ENCODE measurements at regions not wholly inside any gene's neighbourhood (a gene's known extent, or its start where the extent isn't known, plus 50 kb on each side); places are given as distances from the start of the nearest gene placed in this dataset.

DNA sequence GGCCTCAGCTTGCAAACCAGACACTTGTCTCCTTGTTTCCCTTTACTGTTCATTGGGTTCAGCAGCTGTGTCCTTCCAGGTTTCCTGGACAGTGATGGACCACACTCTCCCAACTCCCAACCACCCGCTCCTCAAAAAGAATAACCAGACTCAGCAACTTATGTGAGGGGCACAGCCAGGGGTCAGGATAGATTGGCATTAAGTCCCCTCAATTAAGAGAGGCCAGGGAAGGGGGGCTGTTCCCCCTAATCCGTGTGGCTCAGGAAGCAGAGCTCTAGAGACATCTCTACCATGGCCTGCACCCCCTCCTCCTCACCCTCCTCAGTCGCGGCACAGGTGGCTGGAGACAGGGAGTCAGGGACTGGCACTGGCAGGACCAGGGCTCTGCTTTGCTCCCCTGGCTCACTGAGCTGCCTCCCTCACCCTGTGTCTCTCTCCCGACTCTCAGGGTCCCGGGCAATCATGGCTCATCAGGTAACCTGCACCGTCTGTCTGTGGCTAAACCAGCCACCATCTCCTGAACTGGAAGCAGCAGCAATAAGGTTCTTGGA is 111.7 kb downstream of the ZNF280B start:
- no peak for DNase-seq (ENCODE audit: low spot score)

DNA sequence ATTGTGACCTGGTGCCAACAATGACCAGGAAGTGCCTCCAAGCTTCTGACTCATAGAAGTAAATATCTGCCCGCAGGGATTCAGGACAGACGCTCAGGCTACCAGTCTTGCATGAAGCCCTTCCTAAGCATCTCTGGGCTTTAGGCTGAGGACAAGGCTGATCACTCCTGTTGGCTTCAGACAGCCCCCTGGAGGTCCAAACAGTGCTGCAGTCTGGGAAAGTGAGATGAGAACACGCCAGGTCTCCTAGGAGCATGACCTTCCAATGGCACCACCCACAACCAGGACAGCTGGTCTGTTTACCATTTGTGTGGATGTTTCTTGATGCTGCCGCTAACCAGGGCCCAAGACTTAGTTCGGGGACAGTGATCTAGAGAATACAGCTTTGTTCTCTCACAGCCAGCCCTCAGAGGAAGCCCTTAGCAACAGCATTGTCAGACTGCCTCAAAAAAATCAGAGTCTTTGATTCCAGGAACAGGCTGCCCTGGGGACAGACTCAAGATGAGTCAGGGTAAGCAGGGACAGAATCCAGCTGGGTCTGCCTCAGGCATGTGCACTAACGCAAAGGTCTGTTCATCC is 111.2 kb downstream of the ZNF280B start:
- DNase-seq (ENCODE audit: low spot score) = peak; percentile 51

DNA sequence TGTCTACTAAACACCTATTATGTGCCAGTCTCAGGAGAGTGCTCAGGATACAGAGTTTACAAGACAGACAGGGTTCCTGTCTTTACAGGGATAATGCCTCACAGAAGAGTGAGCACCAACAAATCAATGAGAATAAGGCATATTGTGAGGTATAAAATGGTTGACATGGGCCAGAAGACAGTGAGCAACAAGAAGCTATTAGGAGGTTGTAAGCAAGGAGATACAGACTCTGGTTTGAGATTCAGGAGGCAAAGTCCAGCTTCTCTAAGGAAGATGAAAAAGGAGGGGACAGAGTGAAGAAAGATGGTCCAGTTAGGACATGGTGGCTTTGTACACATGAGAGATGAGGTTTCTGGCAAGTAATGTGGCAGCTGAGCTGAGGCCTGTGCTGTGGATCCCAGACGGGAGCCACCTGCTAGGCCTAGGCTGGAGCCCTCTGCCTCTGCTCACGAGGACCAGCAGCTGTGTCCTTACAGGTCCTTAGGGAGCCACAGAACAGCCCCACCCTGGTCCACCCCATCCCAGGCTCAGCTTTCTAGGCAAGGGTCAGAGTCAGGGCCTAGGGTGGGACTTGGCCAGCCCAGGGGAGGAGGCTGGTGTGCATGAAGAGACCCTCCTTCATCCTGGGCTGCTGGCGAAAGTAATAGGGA is 110.5 kb downstream of the ZNF280B start:
- no peak for DNase-seq (ENCODE audit: low spot score)

DNA sequence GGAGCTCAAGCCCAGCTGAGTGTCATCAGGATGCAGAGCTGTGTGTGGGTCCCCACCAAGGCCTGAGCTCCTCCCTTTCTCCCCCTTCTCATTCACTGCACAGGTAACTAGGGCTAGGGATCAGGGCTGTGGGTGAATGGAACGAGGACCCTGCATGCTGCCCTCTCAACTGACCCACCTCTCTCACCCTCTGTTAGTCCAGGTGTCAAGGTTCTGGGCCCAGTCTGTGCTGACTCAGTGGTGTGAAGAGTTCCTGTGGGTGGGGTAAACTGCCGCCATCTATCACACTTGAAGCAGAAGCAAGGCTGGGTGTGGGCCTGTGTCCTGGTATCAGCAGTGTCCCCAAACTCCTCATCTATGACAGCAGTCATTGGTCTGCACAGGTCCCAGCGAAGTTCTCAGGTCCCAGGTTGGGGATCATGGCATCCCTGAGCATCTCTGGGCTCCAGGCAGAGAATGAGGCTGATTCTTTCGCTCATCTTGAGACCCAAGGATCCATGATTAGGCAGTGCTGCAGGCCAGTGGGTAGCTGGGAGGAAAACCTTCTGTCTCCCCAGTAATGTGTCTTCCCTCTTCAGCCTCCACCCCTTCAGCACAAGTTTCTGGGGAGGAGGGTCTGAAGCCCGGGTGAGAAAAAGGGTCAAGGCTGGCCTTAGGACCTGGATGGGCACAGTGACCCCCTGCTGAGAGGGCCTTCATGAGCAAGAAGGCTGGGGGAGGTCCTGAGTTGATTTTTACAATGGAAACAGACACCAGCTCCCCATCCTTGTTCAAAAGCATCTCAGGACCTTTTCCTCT is 109.8 kb downstream of the ZNF280B start:
- DNase-seq (ENCODE audit: low spot score) = no peak

DNA sequence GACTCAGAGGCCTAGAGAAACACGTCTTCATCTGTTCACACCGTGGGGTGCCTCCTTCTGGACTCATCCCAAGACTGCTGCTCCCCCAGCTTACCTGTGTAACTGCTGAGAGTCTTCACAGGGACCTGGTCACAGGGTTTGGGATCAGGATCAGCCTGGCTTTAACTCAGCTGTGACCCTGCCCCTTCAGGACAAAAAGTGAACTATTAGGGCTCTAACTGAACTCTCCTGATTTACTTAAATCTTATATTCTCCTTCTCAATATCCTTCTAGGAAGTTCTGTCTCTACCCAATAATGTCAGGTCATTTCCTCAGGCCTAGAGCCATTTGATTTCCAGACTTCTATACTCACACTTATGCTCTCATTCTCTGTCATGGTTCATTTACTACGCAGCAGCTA is 108.4 kb downstream of the ZNF280B start:
- no peak for DNase-seq (ENCODE audit: low spot score)

DNA sequence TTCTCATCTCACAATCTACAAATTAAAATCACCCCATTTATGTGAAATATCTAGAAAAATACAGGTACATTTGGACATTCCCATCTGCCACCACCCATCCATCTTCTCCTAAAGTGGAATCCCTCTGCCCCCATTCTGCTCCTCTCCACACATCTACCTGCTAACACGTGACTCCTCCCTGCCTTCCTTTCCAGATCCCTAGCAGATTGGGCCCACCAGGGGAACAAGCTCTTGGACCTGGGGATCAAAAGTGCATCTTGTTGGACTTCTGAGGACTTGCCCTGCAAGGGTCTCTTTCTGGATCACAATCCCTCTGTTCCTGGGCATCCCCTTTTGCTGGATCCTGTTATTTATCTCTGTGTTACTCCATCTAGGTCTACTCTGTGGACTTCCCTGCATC is 107.6 kb downstream of the ZNF280B start:
- no peak for DNase-seq (ENCODE audit: low spot score)

DNA sequence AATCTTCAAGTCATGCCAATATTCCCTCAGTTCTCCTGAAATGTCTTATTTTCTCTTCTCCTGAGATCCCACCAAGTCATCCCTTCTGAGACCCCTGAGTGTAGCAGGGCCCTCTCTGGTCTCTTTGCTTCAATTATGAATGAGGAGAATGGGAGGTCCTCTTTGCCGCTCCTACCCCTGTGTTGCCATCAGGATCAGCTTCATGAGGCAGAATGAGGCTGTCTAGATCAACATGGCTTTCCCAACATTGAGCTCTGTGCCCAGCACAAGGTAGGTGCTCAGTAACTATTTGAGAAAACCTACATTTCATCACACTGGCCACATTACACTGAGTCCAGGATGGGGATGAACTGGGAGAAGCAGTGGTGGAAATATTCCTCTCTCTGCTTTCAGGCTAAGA is 107.2 kb downstream of the ZNF280B start:
- no peak for DNase-seq (ENCODE audit: low spot score)

DNA sequence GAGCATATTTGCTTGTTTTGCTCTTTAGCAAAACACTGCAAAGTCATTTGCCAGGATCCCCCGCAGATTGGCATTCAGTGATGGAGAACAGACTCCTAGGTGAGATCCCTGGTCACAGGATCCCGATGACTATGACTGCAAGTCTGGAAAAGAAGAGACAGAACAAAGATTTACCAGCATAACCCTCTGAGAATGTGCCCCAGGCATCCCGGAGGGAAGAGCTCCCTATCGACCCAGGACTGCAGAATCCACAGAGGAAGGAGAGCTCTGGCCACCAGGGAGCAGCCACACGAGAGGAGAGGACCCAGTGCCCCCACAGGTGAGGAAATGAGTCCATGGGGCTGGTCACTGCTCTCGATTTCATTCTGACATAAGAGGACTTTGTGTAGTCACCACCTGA is 105.2 kb downstream of the ZNF280B start:
- no peak for DNase-seq (ENCODE audit: low spot score)

DNA sequence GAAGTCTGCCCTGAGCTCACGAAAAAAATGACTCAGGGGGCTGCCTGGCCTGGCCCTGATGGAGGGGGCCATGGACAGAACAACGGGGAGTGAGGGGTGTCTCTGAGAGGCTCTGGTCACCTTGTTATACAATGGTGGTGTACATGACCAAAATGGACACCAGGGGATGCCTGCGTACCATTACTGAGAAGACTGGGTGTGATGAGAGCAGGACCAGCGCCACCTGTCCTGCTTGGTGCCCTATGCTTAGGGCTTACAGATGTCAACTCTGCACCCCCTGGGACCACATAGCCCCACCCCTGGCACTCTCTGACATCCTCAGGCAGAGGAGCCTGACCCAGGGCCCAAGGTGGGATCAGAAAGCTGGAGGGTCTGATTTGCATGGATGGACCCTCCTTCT is 104.8 kb downstream of the ZNF280B start:
- DNase-seq (ENCODE audit: low spot score) = no peak

DNA sequence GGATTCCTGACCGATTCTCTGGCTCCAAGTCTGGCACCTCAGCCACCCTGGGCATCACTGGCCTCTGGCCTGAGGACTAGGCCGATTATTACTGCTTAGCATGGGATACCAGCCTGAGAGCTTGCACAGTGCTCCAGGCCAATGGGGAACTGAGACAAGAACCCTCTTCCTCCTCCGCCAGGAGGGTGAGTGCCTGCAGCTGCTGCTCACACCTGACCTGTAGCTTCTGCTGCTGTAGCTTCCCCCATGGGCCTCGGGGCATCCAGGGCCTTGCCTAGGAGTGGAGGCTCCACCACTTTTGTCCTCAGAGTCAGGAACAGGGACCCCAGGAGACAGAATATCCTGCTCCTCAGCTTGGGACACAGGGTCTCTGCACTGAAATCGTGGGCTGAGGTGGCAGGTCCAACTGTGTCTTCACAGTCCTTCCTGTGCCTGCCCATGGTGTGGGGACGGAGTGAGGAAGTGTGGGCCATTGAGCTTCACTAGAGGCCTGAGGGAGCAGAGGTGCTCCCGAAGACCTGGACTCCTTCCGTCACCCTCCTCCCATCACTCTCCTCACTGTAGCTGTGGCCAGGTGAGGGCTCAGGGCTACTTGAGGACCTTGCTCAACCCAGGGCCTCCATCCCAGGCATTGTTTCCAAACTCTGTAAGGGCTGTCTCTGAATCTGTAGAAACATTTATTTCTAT is 103.8 kb downstream of the ZNF280B start:
- DNase-seq (ENCODE audit: low spot score) = no peak

DNA sequence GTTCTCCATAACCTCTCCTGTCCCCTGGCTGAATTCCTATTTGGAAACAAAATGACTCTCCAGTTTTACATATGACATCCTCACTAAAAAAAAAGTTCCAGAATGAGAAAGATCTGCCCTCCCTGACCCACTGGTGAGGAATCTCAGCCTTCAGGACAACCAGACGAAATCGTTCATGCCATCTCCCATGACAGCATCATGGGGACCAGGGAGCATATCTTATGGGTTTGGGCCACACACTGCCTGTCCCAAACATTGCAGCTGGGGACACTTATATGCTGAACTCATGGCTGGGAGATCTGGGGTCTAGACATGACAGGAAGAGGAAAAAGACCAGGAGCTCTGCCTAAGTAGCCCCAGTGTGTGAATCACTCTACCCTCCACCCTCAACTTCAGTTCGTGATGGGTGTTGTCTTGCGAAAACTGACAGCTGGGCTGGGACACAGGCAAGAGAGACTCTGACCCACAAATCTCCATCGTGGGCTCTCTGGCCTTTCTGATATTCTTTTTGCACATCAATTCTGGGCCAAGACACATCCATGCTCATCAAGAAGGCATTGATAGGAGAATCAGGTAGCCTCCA is 102.0 kb downstream of the ZNF280B start:
- no peak for DNase-seq (ENCODE audit: low spot score)

DNA sequence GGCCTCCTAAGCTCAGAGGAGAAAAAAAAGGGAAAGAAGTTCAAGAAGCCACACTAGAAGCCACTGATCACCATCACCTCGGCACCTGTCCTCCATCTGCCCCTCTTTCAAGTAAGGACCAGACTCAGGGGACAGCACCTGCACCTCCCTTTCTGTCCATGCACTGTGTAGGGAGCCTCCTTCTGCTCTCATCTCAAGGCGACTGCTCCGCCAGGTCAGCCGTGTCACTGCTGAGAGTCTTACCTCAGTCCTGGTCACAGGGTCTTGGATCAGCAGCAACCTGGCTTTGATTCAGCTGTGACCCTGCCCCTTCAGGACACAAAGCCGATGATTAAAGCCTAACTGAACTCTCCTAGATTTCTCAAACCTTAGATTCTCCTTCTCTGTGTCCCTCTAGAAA is 101.5 kb downstream of the ZNF280B start:
- no peak for DNase-seq (ENCODE audit: low spot score)

DNA sequence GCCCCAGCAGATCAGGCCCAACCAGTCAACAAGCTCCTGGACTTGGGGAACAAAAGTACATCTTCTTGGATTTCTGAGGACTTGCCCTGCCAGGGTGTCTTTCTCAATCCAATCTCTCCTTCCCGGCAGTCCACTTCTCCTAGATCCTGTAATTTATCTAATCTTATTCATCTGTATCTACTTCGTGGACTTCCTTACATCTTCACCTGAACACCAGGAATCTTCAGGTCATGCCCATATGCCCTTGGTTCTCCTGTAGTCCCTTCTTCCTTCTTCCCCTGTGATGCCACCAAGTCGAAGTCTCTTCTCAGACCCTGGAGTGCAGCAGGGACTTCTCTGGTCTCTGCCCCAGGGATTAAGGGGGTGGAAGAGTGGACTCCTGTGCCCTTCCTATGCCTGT is 100.3 kb downstream of the ZNF280B start:
- DNase-seq (ENCODE audit: low spot score) = no peak

DNA sequence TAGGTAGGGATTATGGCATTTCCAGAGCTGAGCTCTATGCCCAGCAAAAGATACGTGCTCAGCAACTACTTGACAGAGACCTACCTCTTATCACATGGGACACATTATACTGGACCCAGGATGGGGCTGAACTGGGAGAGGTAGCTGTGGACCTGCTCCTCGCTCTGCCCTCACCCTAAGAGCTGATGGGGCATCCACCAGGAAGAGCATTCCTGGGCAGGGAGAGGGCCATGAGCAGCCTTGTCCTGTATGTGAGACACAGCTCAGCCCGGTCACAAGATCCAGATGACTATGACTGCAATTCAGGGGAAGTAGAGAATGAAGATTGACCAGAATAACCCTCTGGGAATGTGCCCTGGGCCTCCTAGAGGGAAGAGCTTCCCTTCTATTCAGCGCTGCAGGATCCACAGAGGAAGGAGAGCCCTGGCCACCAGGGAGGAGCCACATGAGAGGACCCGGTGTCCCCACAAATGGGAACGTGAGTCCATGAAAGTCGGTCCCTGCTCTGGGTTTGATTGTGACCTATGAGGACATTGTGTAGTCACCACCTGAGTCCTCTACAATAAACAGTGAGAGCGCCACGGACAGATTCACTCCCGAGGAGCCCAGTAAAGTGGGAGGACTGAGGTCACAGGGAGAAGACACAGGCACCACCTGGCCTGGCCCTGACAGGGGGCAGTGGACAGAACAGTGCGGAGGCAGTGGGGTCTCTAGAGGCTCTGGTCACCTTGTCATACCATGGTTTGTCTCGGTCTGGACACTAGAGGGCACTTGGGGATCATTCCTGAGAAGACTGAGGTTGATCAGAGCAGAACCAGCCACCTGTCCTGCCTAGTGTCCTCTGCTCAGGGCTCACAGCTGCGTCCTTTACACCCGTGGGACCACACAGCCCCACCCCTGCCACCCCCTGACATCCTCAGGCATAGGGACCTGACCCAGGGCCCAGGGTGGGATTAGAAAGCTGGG is 99.5 kb downstream of the ZNF280B start:
- peak; percentile 54 for DNase-seq (ENCODE audit: low spot score)

DNA sequence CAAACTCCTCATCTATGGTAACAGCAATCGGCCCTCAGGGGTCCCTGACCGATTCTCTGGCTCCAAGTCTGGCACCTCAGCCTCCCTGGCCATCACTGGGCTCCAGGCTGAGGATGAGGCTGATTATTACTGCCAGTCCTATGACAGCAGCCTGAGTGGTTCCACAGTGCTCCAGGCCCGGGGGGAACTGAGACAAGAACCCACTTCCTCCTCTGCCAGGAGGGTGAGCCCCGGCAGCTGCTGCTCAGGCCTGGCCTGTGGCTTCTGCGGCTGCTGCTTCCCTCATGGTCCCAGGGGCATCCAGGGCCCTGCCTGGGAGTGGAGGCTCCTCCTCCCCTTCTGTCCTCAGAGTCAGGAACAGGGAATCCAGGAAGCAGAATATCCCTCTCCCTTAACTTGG is 98.4 kb downstream of the ZNF280B start:
- DNase-seq (ENCODE audit: low spot score) = no peak

DNA sequence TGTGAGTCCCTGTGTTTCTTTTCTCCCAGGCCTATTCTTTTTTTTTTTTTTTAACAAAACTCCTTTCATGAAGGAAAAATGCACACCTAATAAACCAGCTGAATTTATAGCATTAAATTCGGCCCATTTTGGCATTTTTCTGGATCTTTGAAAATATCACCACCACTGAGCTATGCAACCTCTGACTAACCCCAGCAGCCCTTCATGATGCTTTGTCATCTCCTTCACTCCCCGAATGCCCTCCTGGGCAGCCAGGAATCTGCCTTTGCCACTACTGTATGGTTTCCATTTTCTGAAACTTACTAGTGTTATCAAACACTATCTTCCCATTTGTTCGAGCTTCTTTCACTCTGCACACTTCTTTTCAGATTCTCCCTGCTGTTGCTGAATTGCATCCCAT is 97.9 kb downstream of the ZNF280B start:
- no peak for DNase-seq (ENCODE audit: low spot score)

DNA sequence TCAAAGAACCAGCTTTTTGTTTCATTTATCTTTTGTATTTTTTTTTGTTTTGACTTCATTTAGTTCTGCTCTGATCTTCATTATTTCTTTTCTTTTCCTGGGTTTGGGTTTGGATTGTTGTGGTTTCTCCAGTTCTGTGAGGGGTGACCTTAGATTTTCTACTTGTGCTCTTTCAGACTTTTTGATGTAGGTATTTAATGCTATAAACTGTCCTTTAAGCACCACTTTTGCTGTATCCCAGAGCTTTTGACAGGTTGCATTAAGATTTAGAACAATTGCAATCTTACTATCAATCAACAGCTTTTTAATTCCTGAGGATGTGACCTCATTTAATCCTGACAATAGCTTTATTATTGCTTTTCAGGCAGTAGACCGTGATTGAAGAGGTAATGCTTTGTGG is 94.3 kb downstream of the ZNF280B start:
- DNase-seq (ENCODE audit: low spot score) = no peak

DNA sequence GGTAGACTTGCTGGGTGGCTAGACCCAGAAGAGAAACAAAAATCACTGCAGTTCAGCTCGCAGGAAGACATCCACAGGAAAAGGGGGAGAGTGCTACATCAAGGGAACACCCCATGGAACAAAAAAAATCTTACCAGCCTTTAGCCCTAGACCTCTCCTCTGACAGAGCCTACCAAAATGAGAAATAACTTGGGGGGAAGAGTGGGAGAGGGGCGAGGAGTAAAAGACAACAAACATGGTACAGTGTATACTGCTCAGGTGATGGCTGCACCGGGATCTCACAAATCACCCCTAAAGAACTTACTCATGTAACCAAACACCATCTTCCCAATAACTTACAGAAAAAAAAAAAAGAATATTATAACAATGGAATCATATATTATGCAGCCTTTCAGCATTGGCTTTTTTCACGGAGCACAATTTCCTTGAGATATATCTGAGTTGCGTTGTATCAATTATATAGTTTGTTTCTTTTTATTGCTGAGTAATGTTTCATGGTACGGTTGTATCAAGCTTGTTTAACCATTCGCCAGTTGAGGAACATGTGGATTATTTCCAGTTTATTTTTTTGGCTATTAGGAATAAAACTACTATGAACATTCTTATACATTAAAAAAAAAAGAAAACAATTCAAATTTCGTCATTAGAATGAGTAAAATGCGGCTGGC is 90.9 kb downstream of the ZNF280B start:
- no peak for DNase-seq (ENCODE audit: low spot score)

DNA sequence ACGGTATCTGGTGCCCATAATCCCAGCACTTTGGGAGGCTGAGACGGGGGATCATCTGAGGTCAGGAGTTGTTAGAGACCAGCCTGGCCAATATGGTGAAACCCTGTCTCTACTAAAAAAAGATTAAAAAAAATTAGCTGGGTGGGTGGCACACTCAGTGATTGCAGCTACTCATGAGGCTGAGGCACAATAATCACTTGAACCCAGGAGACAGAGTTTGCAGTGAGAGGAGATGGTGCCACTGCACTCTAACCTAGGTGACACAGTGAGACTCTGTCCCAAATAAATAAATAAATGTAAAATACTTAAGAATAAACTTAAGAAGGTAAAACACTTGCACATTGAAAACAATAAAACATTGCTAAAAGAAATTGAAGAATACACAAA is 90.4 kb downstream of the ZNF280B start:
- no peak for DNase-seq (ENCODE audit: low spot score)

DNA sequence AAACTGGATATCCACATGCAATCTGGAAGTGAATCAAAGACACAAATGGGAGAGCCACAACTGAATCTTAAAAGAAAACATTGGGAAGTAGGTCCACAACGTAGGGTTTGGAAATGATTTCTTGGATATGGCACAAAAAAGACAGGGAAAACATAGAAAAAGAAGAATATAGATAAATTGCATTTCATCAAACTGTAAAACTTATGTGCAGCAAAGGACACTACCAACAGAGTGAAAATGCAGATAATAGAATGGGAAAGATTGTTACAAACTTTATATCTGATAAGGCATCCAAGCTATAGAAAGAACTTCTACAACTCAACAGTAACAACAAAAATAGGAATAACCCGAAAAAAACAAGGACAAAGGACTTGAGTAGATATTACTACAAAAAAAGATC is 89.6 kb downstream of the ZNF280B start:
- DNase-seq (ENCODE audit: low spot score) = no peak

DNA sequence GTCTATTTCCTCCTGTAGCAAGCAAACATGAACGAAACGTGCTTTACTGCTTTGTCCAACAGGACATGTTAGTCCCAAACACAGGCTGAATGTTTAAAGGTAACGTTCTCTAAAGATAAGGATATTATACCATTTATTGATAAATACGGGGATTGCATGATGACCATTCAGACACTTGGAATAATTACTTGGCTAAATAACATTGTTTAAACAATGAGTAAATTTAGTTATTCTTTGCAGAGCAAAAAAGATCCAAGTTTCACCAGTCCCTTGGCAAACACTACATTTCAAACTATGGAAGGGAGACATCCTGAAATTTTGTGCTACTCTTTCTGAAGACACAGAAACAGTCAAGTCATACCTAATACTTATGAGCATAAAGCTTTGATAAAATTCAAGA is 88.0 kb downstream of the ZNF280B start:
- DNase-seq (ENCODE audit: low spot score) = no peak
